Urinary bladder (tissue), 3 donors: ENCODE measurements at regions not wholly inside any gene's neighbourhood (a gene's known extent, or its start where the extent isn't known, plus 50 kb on each side); places are given as distances from the start of the nearest gene placed in this dataset.

Experiments
- DNase-seq: peaks from one replicate; pipeline ENCODE4 v3.0.0-alpha.2; 2015; ENCODE audit errors: extremely low spot score
- H3K27ac ChIP-seq: one replicate; pipeline ENCODE4 v1.5.1; 2013; ENCODE audit warnings: low read depth, mild to moderate bottlenecking, moderate library complexity
- H3K36me3 ChIP-seq: one replicate; pipeline ENCODE4 v1.6.1; 2013; ENCODE audit warnings: mild to moderate bottlenecking, moderate library complexity; ENCODE audit not compliant: insufficient read depth
- H3K4me1 ChIP-seq: one replicate; pipeline ENCODE4 v1.6.1; 2013; ENCODE audit warnings: mild to moderate bottlenecking, moderate library complexity; ENCODE audit not compliant: insufficient read depth
- H3K4me3 ChIP-seq: one replicate; pipeline ENCODE4 v1.5.1; 2013; ENCODE audit warnings: low read depth, low read length
- WGBS: extraction: QIAGEN DNeasy Blood & Tissue Kit; methylation state at CpG from one replicate; pipeline ENCODE4 v1.1.7; 2013; 5-methylcytosine and 5-hydroxymethylcytosine counted together
- donor health status: healthy with polysubstance abuse.
- donor health status: healthy.

GRCh38 chr7:84688671-84689070, 494.1 kb upstream of the SEMA3A start:
- Histone ChIP-seq H3K36me3 (no peaks in the 10 kb centered on the region), H3K4me3 (no peak overlapping the region), H3K4me1 (no peaks in the 10 kb centered on the region), H3K27ac (no peak overlapping the region)
- no peak for DNase-seq

DNA sequence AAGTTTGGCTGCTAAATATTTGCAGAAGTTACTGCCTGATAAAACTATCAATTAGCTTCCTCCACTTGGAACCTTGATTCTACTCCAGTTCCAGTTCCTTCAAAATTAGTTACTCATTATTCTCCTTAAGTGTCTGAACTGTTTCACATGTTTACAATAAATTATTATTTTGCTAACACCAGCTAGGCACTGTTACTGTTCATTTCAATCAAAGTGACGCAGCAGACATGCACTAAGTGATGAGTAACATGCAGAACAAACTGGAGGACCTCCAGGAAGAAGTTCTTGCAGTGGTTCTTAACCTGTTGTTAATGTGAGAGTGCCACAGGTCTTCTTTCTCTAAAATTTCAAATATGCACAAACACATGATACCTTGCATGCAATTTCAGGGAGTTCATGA, 491.8 kb upstream of the SEMA3A start:
- no peak overlapping the region for H3K4me3 ChIP-seq
- no peak for DNase-seq
- no peaks in the 10 kb centered on the region for H3K4me1 ChIP-seq
- no peak overlapping the region for H3K27ac ChIP-seq
- WGBS = 88% methylated on average over 1 of the region's 1 CpG
- no peaks in the 10 kb centered on the region for H3K36me3 ChIP-seq

GRCh38 chr7:84684836-84685480, 490.4 kb upstream of the SEMA3A start:
- Histone ChIP-seq H3K4me1 (no peaks in the 10 kb centered on the region), H3K4me3 (no peak overlapping the region), H3K36me3 (no peaks in the 10 kb centered on the region), H3K27ac (no peak overlapping the region)
- no peak for DNase-seq
- 97% methylated on average over 1 of the region's 1 CpG for WGBS

DNA sequence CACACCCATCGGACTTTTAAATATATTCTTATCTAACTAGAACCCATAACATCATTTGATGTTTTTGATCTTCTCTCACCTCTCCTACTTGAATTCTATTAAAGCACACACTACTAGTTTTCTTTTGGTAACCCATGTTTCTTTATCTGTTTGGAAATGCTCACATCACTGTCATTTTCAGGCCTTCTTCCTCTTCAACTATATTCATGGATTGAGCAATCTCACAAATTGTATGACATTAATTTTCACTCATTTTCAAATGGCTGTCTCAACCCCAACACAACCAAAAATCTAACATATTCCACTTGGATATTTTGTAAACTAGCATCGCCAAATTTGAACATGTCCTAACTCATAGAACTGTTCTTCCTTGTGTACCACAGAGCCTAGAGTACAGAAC, 488.0 kb upstream of the SEMA3A start:
- no peak for DNase-seq
- 79% methylated on average over 2 of the region's 2 CpGs for WGBS
- Histone ChIP-seq H3K4me1 (no peaks in the 10 kb centered on the region), H3K4me3 (no peak overlapping the region), H3K36me3 (no peaks in the 10 kb centered on the region), H3K27ac (no peak overlapping the region)

GRCh38 chr7:84678841-84679240, 484.3 kb upstream of the SEMA3A start:
- no peaks in the 10 kb centered on the region for H3K4me1 ChIP-seq
- no peak overlapping the region for H3K4me3 ChIP-seq
- WGBS = 92% methylated on average over 2 of the region's 2 CpGs
- no peak overlapping the region for H3K27ac ChIP-seq
- no peak for DNase-seq
- H3K36me3 ChIP-seq = no peaks in the 10 kb centered on the region

- Histone ChIP-seq H3K27ac (no peak overlapping the region), H3K4me1 (no peaks in the 10 kb centered on the region), H3K4me3 (no peak overlapping the region), H3K36me3 (no peaks in the 10 kb centered on the region)
- WGBS = 73% methylated on average over 1 of the region's 1 CpG
- no peak for DNase-seq
Measured at GRCh38 chr7:84677117-84677732, 482.6 kb upstream of the SEMA3A start.

GRCh38 chr7:84675633-84676034, 481.0 kb upstream of the SEMA3A start:
- 76% methylated on average over 4 of the region's 4 CpGs for WGBS
- Histone ChIP-seq H3K4me1 (no peaks in the 10 kb centered on the region), H3K4me3 (no peak overlapping the region), H3K36me3 (no peaks in the 10 kb centered on the region), H3K27ac (no peak overlapping the region)
- DNase-seq = no peak

- DNase-seq = no peak
- Histone ChIP-seq H3K27ac (no peak overlapping the region), H3K4me3 (no peak overlapping the region), H3K4me1 (no peaks in the 10 kb centered on the region), H3K36me3 (no peaks in the 10 kb centered on the region)
- WGBS = 71% methylated on average over 2 of the region's 2 CpGs
Measured at GRCh38 chr7:84674236-84674913, 479.8 kb upstream of the SEMA3A start.

GRCh38 chr7:84669177-84669732, 474.7 kb upstream of the SEMA3A start:
- DNase-seq = no peak
- no peak overlapping the region for H3K27ac ChIP-seq
- no peak overlapping the region for H3K4me3 ChIP-seq
- WGBS = 63% methylated on average over 3 of the region's 3 CpGs
- H3K36me3 ChIP-seq = no peaks in the 10 kb centered on the region
- no peaks in the 10 kb centered on the region for H3K4me1 ChIP-seq

- Histone ChIP-seq H3K4me1 (no peaks in the 10 kb centered on the region), H3K27ac (no peak overlapping the region), H3K4me3 (no peak overlapping the region), H3K36me3 (no peaks in the 10 kb centered on the region)
- no peak for DNase-seq
- 25% methylated on average over 1 of the region's 1 CpG for WGBS
Measured at GRCh38 chr7:84668116-84668515, 473.5 kb upstream of the SEMA3A start.

DNA sequence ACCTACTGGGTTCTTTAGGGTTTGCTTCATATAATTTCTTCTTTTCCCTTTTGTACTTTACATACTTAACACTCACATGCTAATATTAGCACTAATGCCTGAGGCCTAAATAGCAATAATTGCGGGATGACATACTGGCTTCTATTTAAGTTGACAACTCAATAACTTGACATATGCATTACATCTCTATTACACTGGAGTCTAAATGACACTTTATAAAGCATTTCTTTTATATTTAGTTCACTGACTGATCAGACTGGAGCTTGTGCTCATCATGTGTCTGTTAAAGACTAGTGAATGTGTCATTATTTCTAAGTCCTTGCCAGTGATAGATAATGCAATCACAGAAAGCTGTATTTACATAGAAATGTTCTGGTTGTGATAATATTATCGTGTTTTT, 472.1 kb upstream of the SEMA3A start:
- Histone ChIP-seq H3K4me1 (no peaks in the 10 kb centered on the region), H3K27ac (no peak overlapping the region), H3K36me3 (no peaks in the 10 kb centered on the region), H3K4me3 (no peak overlapping the region)
- DNase-seq = no peak
- 83% methylated on average over 2 of the region's 2 CpGs for WGBS

DNA sequence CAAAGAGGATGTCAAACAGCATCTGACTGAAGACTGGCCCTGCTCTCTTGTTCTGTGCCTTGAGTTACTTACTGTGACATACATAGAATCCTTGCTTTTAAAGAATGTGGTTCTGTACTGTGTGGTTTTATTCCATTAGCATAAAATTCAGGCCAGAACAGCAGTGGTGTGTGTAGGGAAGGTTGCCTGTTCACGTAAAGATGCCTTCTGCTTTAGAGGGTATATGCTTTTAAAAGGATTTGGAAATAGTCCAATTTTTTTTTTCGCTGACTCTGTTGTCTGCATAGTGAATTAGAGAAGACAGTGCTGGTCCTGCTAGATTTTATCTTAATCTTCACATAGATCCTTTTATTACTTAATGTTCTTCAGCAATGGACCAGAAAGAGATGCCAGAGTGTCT, 470.8 kb upstream of the SEMA3A start:
- H3K36me3 ChIP-seq = no peaks in the 10 kb centered on the region
- H3K4me3 ChIP-seq = no peak overlapping the region
- H3K27ac ChIP-seq = no peak overlapping the region
- DNase-seq = no peak
- H3K4me1 ChIP-seq = no peaks in the 10 kb centered on the region
- WGBS = 89% methylated on average over 2 of the region's 2 CpGs

DNA sequence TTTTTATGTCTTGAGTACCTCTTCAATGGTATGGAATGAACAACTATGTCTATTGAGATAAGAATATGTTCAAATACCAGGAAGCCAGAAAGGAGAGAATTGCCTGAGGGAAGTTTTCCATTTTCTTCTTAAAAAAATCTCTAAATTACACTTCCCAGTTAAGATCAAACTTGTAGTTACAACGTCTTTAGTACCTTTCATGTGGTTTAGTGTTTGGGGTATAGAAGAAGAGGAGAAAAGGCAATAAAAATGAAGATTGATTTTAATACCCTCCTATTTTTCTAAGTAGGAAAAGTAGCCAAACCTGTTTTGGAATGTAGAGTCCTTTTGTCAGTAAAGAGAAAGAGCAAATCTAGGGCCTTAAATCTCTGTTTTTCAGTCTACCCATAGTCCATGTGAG, 470.0 kb upstream of the SEMA3A start:
- Histone ChIP-seq H3K36me3 (no peaks in the 10 kb centered on the region), H3K4me3 (no peak overlapping the region), H3K27ac (no peak overlapping the region), H3K4me1 (no peaks in the 10 kb centered on the region)
- no peak for DNase-seq
- 75% methylated on average over 1 of the region's 1 CpG for WGBS

DNA sequence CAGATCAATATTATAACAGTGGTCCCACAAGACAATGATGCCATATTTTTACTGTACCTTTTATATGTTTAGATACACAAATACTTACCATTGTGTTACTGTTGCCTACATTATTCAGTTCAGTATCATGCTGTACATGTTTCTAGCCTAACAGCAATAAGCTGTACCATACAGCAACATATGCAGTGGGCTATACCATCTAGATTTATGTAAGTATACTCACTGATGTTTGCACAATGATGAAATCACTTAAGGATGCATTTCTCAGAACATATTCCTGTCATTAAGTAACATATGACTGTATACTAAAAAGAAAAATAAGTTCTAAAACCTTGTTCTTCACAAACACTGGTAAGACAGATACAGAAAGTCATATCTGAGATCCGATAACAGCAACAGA, 468.6 kb upstream of the SEMA3A start:
- Histone ChIP-seq H3K4me1 (no peaks in the 10 kb centered on the region), H3K4me3 (no peak overlapping the region)
- 76% methylated on average over 1 of the region's 1 CpG for WGBS

More for the DNA sequence above, 468.6 kb upstream of the SEMA3A start:
- DNase-seq = no peak
- Histone ChIP-seq H3K27ac (no peak overlapping the region), H3K36me3 (no peaks in the 10 kb centered on the region)
